ENCODE measurements at regions not wholly inside any gene's neighbourhood (a gene's known extent, or its start where the extent isn't known, plus 50 kb on each side); places are given as distances from the start of the nearest gene placed in this dataset.

DNA sequence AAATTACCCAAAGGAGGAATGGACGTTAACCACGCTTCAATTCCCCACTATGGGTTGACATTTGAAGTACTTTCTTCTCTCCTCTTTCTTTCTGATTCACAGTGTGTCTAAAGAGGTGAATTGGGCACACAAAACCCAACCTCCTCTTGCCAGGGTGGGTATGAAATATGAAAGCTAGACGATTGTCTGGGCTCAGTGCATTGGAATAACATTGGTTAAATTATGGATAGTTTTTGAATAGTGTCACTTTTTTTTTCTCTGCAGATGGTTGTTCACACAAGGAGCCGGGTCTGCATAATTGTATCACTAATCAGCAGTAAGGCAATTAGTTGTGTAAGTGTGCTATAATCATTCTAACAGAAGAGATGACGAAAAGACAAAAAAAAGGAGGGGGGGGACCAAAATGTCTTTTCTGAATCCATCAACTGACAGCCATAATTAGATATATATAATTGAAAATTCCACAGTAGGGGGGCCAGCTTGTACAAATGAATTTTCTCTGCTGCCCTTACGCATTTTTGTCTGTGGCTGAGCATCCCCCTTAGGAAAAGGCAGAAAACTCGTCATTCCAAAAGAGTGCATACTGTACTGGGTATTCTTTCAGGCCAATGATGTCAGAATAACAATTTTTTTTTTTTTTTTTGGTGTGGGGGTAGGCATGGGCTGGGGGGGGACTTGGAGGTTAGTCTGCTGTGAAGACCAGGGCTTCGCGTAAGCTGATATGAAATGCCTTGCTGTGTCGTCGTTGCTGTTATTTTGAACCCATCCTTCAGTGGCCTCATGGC is 307.5 kb upstream of the SALL1 start:
- DNase-seq (ENCODE audit: low read depth in 4 of 6, low spot score in 6 of 6): peak in 2 of 6 donors; percentile 79 to 82
- 46% methylated on average over 5 of the region's 11 CpGs for WGBS (ENCODE audit: insufficient coverage)
- Histone ChIP-seq H3K9me3 (ENCODE audit: control insufficient read depth, insufficient read depth, low read length) (no peaks in the 10 kb centered on the region), H3K27me3 (ENCODE audit: control insufficient read depth, insufficient read depth, low read length) (no peaks in the 10 kb centered on the region), H3K36me3 (ENCODE audit: control insufficient read depth, insufficient read depth, low read length) (no peaks in the 10 kb centered on the region), H3K27ac (ENCODE audit: low read depth, low read length) (peak overlapping the region; percentile 47), H3K4me3 (ENCODE audit: low read depth, low read length) (no peak overlapping the region), H3K4me1 (ENCODE audit: control insufficient read depth, insufficient read depth, low read length) (peaks cover 8% of the 10 kb centered on the region)

DNA sequence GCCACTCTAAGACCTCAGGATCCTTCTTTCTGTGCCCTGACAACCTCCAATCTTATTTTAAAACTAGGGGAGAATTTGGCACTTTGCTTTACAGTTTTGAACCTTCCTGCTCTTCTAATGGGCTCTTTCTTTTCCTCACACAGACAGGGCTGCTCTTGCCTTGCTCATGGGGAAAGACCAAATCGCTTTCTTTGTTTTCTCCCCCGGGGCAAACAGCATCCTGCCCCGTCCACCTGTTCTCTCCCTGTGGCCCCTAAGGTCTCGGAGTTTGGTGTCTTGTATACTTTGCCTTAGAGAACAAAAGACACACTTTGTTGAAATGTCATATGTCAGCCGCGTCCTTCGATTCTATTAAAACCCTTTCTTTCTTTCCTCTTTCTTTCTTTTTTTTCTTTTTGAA is 306.7 kb upstream of the SALL1 start:
- Histone ChIP-seq H3K4me1 (ENCODE audit: control insufficient read depth, insufficient read depth, low read length) (peaks cover 8% of the 10 kb centered on the region), H3K27ac (ENCODE audit: low read depth, low read length) (peak overlapping the region; percentile 47), H3K36me3 (ENCODE audit: control insufficient read depth, insufficient read depth, low read length) (no peaks in the 10 kb centered on the region), H3K9me3 (ENCODE audit: control insufficient read depth, insufficient read depth, low read length) (no peaks in the 10 kb centered on the region), H3K27me3 (ENCODE audit: control insufficient read depth, insufficient read depth, low read length) (no peaks in the 10 kb centered on the region), H3K4me3 (ENCODE audit: low read depth, low read length) (no peak overlapping the region)
- WGBS (ENCODE audit: insufficient coverage): 17% methylated on average over 1 of the region's 7 CpGs
- DNase-seq (ENCODE audit: low read depth in 4 of 6, low spot score in 6 of 6): no peak

DNA sequence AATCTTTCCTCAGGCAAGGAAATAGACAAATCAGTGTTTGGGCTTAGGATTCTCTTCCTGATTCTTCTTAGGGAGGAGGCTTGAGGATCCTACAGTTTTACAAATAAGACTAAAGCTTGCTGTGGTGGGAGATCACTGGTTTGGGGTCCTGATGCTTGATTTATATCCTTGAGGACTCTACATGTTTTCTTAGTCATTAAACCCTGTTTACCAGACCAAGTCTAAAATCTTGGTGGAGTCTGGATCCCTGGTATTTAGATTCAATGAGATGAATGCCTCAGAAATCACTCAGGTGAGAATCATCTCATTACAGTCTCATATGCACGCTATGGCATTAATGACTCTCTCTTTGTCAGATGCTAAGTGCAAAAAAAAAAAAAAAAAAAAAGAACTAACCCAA is 304.3 kb upstream of the SALL1 start:
- WGBS (ENCODE audit: insufficient coverage): no CpG with 5 or more reads among the region's 1 CpG
- H3K27ac ChIP-seq (ENCODE audit: low read depth, low read length): no peak overlapping the region
- no peaks in the 10 kb centered on the region for H3K36me3 ChIP-seq (ENCODE audit: control insufficient read depth, insufficient read depth, low read length)
- H3K9me3 ChIP-seq (ENCODE audit: control insufficient read depth, insufficient read depth, low read length): no peaks in the 10 kb centered on the region
- H3K27me3 ChIP-seq (ENCODE audit: control insufficient read depth, insufficient read depth, low read length): no peaks in the 10 kb centered on the region
- no peak for DNase-seq (ENCODE audit: low read depth in 4 of 6, low spot score in 6 of 6)
- H3K4me1 ChIP-seq (ENCODE audit: control insufficient read depth, insufficient read depth, low read length): peaks cover 8% of the 10 kb centered on the region
- no peak overlapping the region for H3K4me3 ChIP-seq (ENCODE audit: low read depth, low read length)

DNA sequence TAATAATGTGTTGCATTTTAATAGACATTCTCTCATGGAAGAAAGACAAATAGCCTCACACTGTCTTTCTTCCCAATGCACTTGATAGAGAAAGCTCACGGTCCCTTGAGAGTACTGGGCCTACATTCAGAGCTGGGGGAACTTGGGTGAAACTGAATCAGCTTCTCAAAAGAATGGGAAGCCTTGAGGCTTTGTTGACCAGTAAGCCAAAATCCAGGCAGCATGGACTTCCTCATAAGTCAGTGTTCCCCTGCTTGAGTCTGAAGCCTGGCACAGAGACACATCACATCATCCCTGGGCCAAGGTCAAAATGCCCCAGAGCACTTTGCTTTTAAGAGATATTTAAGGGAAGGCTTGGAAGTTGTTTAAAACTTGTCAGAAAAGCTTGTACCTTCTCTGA is 302.2 kb upstream of the SALL1 start:
- no peak overlapping the region for H3K4me3 ChIP-seq (ENCODE audit: low read depth, low read length)
- no peaks in the 10 kb centered on the region for H3K9me3 ChIP-seq (ENCODE audit: control insufficient read depth, insufficient read depth, low read length)
- WGBS (ENCODE audit: insufficient coverage): 55% methylated on average over 1 of the region's 1 CpG
- DNase-seq (ENCODE audit: low read depth in 4 of 6, low spot score in 6 of 6): peak in 1 of 6 donors; percentile 51
- no peaks in the 10 kb centered on the region for H3K36me3 ChIP-seq (ENCODE audit: control insufficient read depth, insufficient read depth, low read length)
- no peak overlapping the region for H3K27ac ChIP-seq (ENCODE audit: low read depth, low read length)
- H3K4me1 ChIP-seq (ENCODE audit: control insufficient read depth, insufficient read depth, low read length): peaks cover 9% of the 10 kb centered on the region
- no peaks in the 10 kb centered on the region for H3K27me3 ChIP-seq (ENCODE audit: control insufficient read depth, insufficient read depth, low read length)

DNA sequence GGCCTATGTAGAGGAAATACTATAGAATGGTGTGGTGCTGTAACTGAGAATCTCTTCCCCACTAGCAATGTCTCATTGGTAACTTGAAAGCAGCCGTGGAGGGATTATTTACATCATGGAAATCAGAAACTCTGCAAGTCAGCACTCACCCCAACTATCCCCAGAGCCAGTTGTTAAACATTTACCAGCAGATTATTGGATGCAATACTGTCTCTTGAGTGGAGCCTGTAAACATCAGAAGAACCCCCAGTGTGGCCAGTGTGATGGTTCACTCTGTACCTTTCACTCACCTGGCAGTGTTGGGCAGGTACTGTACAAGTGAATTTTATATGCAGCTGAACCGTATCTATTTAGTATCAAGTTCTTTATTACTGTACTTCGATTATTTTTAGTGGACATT is 299.8 kb upstream of the SALL1 start:
- H3K4me1 ChIP-seq (ENCODE audit: control insufficient read depth, insufficient read depth, low read length): peaks cover 7% of the 10 kb centered on the region
- no peak for DNase-seq (ENCODE audit: low read depth in 4 of 6, low spot score in 6 of 6)
- WGBS (ENCODE audit: insufficient coverage): no CpG with 5 or more reads among the region's 3 CpGs
- no peaks in the 10 kb centered on the region for H3K27me3 ChIP-seq (ENCODE audit: control insufficient read depth, insufficient read depth, low read length)
- no peaks in the 10 kb centered on the region for H3K36me3 ChIP-seq (ENCODE audit: control insufficient read depth, insufficient read depth, low read length)
- H3K27ac ChIP-seq (ENCODE audit: low read depth, low read length): no peak overlapping the region
- H3K4me3 ChIP-seq (ENCODE audit: low read depth, low read length): no peak overlapping the region
- H3K9me3 ChIP-seq (ENCODE audit: control insufficient read depth, insufficient read depth, low read length): no peaks in the 10 kb centered on the region

DNA sequence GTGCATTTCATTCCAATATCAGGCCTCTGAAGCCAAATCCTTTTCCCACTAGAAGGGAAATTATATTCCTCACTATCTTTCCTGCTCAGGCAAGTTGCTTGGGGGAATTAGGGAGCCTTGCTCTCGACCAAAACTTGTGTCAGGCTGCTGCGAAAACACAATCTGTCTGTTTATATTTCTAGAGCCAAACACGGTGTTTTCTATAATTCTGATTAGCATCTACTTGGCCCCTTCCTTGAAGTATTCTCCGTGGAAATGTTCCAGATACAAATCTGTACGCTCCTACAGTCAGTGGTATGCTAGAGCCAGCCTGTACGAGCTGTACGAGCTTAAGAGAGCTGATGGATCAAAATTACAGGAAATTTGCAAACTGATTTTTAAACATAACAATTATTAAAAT is 299.3 kb upstream of the SALL1 start:
- Histone ChIP-seq H3K4me1 (ENCODE audit: control insufficient read depth, insufficient read depth, low read length) (peaks cover 7% of the 10 kb centered on the region), H3K9me3 (ENCODE audit: control insufficient read depth, insufficient read depth, low read length) (no peaks in the 10 kb centered on the region), H3K27me3 (ENCODE audit: control insufficient read depth, insufficient read depth, low read length) (no peaks in the 10 kb centered on the region), H3K27ac (ENCODE audit: low read depth, low read length) (no peak overlapping the region), H3K36me3 (ENCODE audit: control insufficient read depth, insufficient read depth, low read length) (no peaks in the 10 kb centered on the region), H3K4me3 (ENCODE audit: low read depth, low read length) (no peak overlapping the region)
- 28% methylated on average over 4 of the region's 7 CpGs for WGBS (ENCODE audit: insufficient coverage)
- peak in 2 of 6 donors; percentile 28 to 88 for DNase-seq (ENCODE audit: low read depth in 4 of 6, low spot score in 6 of 6)

DNA sequence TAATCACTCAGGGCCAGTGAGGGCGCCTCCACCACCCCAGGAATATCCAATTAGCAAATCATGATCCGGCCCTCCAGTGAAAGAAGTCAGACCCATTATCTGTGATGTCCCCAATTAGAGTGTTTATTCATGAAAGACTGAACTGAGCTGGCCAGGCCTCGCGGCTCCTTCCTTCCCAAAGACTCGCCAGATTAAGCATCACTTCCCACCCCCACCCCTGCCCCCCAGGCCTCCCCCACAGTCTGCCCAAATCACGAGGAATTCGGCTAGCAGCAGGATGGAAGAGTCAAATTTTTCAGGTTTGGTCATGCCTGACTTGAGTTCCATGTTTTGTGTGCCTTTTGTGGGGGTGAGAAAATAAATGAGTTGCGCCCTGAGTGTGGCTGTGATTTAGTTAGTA is 298.4 kb upstream of the SALL1 start:
- Histone ChIP-seq H3K4me3 (ENCODE audit: low read depth, low read length) (no peak overlapping the region), H3K4me1 (ENCODE audit: control insufficient read depth, insufficient read depth, low read length) (peaks cover 7% of the 10 kb centered on the region), H3K36me3 (ENCODE audit: control insufficient read depth, insufficient read depth, low read length) (no peaks in the 10 kb centered on the region), H3K9me3 (ENCODE audit: control insufficient read depth, insufficient read depth, low read length) (no peaks in the 10 kb centered on the region), H3K27me3 (ENCODE audit: control insufficient read depth, insufficient read depth, low read length) (no peaks in the 10 kb centered on the region), H3K27ac (ENCODE audit: low read depth, low read length) (no peak overlapping the region)
- peak in 1 of 6 donors; percentile 35 for DNase-seq (ENCODE audit: low read depth in 4 of 6, low spot score in 6 of 6)
- WGBS (ENCODE audit: insufficient coverage): 40% methylated on average over 4 of the region's 8 CpGs

DNA sequence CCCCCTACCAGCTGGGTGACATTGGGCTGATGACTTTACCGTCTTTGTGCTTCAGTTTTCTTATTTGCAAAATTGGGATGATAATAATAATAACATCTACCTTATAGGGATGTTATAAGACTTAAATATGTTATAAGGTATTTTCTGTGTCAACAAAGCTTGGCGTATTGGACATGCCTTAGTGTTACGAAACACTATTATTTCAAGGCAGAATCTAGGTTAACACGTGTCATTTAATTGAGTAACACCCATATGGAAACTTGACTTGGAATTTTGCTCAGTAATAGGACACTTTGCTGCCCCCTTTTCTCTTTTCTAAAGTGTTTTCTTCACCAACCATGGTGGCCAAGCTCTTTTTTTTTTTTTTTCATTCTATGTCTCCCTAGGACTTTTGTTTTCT is 294.2 kb upstream of the SALL1 start:
- no CpG with 5 or more reads among the region's 4 CpGs for WGBS (ENCODE audit: insufficient coverage)

DNA sequence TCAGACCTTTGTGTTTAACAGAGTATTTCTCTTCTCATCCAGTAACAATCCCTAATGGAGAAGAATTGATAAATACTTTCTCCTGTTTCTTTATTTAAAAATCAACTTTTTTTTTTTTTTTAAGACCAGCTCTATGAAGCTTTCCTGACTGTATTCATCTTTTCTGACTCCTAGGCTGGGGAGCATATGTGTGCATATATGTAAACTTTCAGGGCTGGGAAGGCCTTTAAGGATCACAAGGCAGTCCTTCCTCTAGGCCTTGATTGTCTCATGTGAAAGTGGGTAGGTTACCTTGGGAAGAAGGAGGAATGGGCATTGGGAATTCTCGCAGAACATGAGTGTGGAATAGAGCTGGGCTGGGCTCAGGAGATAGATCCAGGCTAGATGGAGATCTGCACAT is 292.9 kb upstream of the SALL1 start:
- Histone ChIP-seq H3K4me3 (ENCODE audit: low read depth, low read length) (no peak overlapping the region), H3K4me1 (ENCODE audit: control insufficient read depth, insufficient read depth, low read length) (peaks cover 10% of the 10 kb centered on the region), H3K27me3 (ENCODE audit: control insufficient read depth, insufficient read depth, low read length) (peaks cover 9% of the 10 kb centered on the region), H3K9me3 (ENCODE audit: control insufficient read depth, insufficient read depth, low read length) (no peaks in the 10 kb centered on the region), H3K36me3 (ENCODE audit: control insufficient read depth, insufficient read depth, low read length) (no peaks in the 10 kb centered on the region), H3K27ac (ENCODE audit: low read depth, low read length) (no peak overlapping the region)
- DNase-seq (ENCODE audit: low read depth in 4 of 6, low spot score in 6 of 6): no peak
- 94% methylated on average over 1 of the region's 1 CpG for WGBS (ENCODE audit: insufficient coverage)

More for the DNA sequence above, 294.2 kb upstream of the SALL1 start:
- no peak overlapping the region for H3K4me3 ChIP-seq (ENCODE audit: low read depth, low read length)
- H3K27ac ChIP-seq (ENCODE audit: low read depth, low read length): no peak overlapping the region
- H3K27me3 ChIP-seq (ENCODE audit: control insufficient read depth, insufficient read depth, low read length): peaks cover 7% of the 10 kb centered on the region
- H3K4me1 ChIP-seq (ENCODE audit: control insufficient read depth, insufficient read depth, low read length): peaks cover 14% of the 10 kb centered on the region
- no peaks in the 10 kb centered on the region for H3K36me3 ChIP-seq (ENCODE audit: control insufficient read depth, insufficient read depth, low read length)
- DNase-seq (ENCODE audit: low read depth in 4 of 6, low spot score in 6 of 6): no peak
- no peaks in the 10 kb centered on the region for H3K9me3 ChIP-seq (ENCODE audit: control insufficient read depth, insufficient read depth, low read length)

DNA sequence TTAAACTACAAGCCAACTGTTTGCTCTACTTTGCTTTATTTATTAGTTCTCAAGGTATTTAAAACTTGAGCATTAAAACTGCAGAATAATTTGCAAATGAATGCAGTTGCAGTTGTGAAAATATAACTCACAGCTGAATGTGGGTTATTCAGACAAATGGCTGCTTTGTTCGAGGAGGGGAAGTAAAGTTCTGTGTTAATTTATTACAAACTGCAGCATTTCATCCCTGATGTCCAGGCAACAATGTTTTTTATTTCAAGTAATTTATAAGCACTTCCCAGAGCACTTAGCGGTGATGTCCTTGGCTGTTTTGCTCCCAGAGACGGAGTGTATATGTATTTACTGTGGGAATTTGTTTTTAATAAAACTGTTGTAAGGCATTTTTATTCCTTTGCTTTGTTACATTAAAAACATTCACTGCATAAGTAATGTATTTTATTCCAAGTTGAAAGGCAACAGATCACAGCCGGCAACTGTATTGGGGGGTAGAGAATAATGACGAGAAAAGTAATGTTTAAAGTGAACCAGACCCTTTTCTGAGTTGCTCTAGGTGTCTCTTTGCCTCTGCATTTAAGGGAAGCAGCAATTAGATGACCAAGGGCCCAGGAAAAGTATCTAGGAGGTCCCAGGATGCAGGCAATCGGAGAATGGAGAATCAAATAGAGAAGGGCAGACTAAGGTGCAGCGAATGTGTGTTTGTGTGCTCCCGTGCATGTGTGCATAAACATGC is 291.2 kb upstream of the SALL1 start:
- peak overlapping the region; percentile 62 for H3K27ac ChIP-seq (ENCODE audit: low read depth, low read length)
- H3K4me1 ChIP-seq (ENCODE audit: control insufficient read depth, insufficient read depth, low read length): peaks cover 8% of the 10 kb centered on the region
- peak in 4 of 6 donors; percentile 39 to 85 (median 60) for DNase-seq (ENCODE audit: low read depth in 4 of 6, low spot score in 6 of 6)
- no peaks in the 10 kb centered on the region for H3K36me3 ChIP-seq (ENCODE audit: control insufficient read depth, insufficient read depth, low read length)
- peaks cover 9% of the 10 kb centered on the region for H3K27me3 ChIP-seq (ENCODE audit: control insufficient read depth, insufficient read depth, low read length)
- H3K4me3 ChIP-seq (ENCODE audit: low read depth, low read length): no peak overlapping the region
- WGBS (ENCODE audit: insufficient coverage): 53% methylated on average over 4 of the region's 8 CpGs
- H3K9me3 ChIP-seq (ENCODE audit: control insufficient read depth, insufficient read depth, low read length): no peaks in the 10 kb centered on the region
